D721Med (cell line): ENCODE measurements at regions not wholly inside any gene's neighbourhood (a gene's known extent, or its start where the extent isn't known, plus 50 kb on each side); places are given as distances from the start of the nearest gene placed in this dataset.

ENCODE experiments used
- DNase-seq: peaks from one replicate; pipeline ENCODE4 v3.0.0; 2011; ENCODE audit warnings: low spot score; ENCODE audit not compliant: insufficient read length
- FAIRE-seq: peaks from 2 replicates; lab custom pipeline; 2011; peaks lifted over from hg19 to GRCh38; lab: Jason Lieb, UNC
- CTCF ChIP-seq: IDR thresholded peaks from 2 replicates; pipeline ENCODE4 v1.5.1; 2012; ENCODE audit warnings: mild to moderate bottlenecking, control low read depth; ENCODE audit not compliant: insufficient read depth; ENCODE audit errors: missing control alignments

DNA sequence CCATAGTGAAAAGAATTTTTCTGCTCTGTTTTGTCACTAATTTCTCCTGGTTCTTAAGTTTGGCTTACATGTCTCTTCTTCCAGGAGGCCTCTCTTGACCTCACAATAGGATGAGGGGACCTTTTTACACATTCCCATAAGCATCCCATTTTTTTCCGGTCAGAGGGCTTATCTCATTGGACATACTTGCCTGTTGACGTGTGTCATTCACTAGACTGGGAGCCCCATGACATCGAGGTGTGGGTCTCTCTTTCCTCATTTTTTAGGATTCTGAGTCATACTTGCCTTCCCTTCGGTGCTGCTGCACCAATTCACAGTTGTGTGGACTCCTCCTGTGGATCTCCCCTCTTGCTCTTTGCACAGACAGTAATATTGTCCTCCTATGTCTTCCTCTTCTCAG, 601.8 kb downstream of the GATA3 start:
- TF ChIP-seq CTCF, result no peak
- no peak for FAIRE-seq
- no peak for DNase-seq

- no peak for FAIRE-seq
- DNase-seq, result no peak
- TF ChIP-seq CTCF, result no peak
Measured at GRCh38 chr10:8659982-8660381, 605.5 kb downstream of the GATA3 start.

GRCh38 chr10:8661886-8662285, 607.4 kb downstream of the GATA3 start:
- TF ChIP-seq CTCF, result no peak
- FAIRE-seq (no peak), DNase-seq (no peak)

DNA sequence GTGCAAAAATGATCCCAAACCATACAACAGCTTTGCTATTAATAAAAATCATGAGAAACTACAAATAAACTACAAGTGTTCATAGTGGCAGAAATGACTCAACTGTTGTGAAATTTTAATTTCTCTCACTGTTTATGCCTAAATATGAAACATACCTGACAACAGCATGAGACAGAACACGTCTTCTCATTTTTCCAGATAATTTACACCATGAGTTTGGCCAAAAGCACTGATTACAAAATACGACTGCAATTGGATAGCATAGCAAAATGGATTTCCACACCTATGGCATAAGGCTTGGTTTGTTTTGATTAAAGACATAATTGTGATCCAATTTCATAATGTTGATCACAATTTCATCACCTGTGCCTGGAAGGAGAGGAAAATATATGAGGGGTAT, 608.6 kb downstream of the GATA3 start:
- FAIRE-seq, result no peak

DNA sequence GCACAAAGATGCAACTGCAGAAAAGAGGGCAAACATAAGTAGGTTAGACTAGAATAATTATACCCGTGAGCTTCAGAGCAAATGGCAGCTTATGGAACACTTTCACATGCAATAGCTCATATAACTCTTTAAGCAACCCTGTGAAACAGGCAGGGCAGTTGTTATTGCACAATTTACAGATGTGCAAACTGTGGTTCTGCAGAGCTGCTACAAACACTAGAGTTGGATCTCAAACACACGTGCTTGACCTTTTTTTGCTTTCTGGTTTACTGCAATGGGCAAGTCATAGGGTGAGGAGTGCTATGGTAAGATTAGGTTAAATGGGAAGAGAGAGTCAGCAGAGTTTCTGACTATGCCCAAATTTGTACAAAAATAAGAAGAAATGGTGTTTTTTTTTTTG, 610.8 kb downstream of the GATA3 start:
- DNase-seq (no peak), FAIRE-seq (no peak)
- no peak for TF ChIP-seq CTCF

More for the DNA sequence above, 608.6 kb downstream of the GATA3 start:
- DNase-seq, result no peak
- TF ChIP-seq CTCF, result no peak

- FAIRE-seq (no peak), DNase-seq (no peak)
- TF ChIP-seq CTCF, result no peak
Measured at GRCh38 chr10:8670461-8670860, 616.0 kb downstream of the GATA3 start.

- no peak for TF ChIP-seq CTCF
- DNase-seq, result no peak
- no peak for FAIRE-seq
Measured at GRCh38 chr10:8674230-8674629, 619.7 kb downstream of the GATA3 start.
